GM06990 (cell line): ENCODE measurements at regions not wholly inside any gene's neighbourhood (a gene's known extent, or its start where the extent isn't known, plus 50 kb on each side); places are given as distances from the start of the nearest gene placed in this dataset.

ENCODE experiments used
- DNase-seq: peaks from one replicate; pipeline ENCODE4 v3.0.0-alpha.2; 2011; ENCODE audit not compliant: insufficient read length; ENCODE audit errors: extremely low read depth
- H3K27me3 ChIP-seq: replicated peaks from 2 replicates; pipeline ENCODE4 v1.6.0; 2011; ENCODE audit warnings: low read length; ENCODE audit not compliant: control insufficient read depth, insufficient read depth
- H3K36me3 ChIP-seq: 2 replicates; pipeline ENCODE4 v1.5.1; 2011; ENCODE audit warnings: low read length; ENCODE audit not compliant: control insufficient read depth, insufficient read depth
- H3K4me3 ChIP-seq: replicated peaks from 2 replicates; pipeline ENCODE4 v1.5.1; 2011; ENCODE audit warnings: low read depth, mild to moderate bottlenecking, control low read depth, low read length
- TF ChIP-seq, protein P1 (sequence below): IDR thresholded peaks from 2 replicates; pipeline ENCODE4 v1.5.1; 2011; ENCODE audit warnings: low read length, control low read depth, mild to moderate bottlenecking, inconsistent platforms; ENCODE audit not compliant: insufficient read depth, poor library complexity, severe bottlenecking

DNA sequence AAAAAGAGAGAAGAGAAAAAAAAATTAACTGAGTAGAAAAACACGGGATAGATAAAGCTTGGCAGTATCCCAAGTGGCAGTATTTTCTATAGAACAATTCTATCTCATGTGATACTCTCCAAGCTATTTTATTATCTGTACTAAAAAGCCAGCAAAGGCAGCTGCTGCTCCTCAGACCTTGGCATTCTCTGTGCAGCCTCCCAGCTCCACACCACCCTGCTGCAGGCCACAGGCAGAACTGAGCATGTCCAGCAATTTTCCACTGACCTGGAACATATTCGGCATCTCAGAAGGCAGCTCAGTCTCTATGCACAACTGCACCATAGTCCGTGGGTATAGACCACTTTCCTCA, 1161.4 kb downstream of the IGSF11 start:
- no peak overlapping the region for H3K4me3 ChIP-seq
- H3K36me3 ChIP-seq: no peaks in the 10 kb centered on the region
- TF ChIP-seq, protein P1, sequence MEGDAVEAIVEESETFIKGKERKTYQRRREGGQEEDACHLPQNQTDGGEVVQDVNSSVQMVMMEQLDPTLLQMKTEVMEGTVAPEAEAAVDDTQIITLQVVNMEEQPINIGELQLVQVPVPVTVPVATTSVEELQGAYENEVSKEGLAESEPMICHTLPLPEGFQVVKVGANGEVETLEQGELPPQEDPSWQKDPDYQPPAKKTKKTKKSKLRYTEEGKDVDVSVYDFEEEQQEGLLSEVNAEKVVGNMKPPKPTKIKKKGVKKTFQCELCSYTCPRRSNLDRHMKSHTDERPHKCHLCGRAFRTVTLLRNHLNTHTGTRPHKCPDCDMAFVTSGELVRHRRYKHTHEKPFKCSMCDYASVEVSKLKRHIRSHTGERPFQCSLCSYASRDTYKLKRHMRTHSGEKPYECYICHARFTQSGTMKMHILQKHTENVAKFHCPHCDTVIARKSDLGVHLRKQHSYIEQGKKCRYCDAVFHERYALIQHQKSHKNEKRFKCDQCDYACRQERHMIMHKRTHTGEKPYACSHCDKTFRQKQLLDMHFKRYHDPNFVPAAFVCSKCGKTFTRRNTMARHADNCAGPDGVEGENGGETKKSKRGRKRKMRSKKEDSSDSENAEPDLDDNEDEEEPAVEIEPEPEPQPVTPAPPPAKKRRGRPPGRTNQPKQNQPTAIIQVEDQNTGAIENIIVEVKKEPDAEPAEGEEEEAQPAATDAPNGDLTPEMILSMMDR: no peak
- no peaks in the 10 kb centered on the region for H3K27me3 ChIP-seq
- no peak for DNase-seq

DNA sequence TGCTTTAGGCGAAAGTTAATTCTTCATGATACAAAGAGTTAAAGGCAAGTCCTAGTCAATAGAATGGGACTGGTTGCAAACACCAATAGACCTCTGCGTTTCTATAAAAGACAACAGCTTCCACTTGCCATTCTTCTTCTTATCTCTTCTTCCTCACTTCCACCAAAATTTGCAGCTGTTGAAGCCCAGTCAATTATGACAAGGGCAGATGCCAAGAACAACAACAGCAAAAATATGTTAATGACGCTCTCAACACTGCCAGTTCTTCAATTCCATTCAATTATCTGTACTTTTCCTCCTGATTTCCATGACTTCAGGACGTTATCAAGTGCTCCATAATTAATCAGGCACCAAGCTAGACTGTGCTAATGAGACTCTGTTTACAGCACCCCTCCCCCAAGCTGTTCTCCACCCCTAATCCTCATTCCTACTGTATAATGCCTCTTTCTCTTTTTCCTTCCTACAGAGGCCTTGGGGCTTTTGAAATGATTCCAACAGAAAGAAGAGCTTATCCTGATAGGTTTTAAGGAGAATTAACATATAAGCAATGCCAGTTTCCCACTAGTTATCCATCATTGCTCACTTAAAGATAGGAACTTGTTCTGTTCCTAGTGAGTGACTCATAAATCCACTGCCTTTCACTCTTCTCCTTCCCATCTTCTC, 1160.5 kb downstream of the IGSF11 start:
- Histone ChIP-seq H3K36me3 (no peaks in the 10 kb centered on the region), H3K27me3 (no peaks in the 10 kb centered on the region), H3K4me3 (no peak overlapping the region)
- no peak for DNase-seq
- TF ChIP-seq, protein P1: no peak

DNA sequence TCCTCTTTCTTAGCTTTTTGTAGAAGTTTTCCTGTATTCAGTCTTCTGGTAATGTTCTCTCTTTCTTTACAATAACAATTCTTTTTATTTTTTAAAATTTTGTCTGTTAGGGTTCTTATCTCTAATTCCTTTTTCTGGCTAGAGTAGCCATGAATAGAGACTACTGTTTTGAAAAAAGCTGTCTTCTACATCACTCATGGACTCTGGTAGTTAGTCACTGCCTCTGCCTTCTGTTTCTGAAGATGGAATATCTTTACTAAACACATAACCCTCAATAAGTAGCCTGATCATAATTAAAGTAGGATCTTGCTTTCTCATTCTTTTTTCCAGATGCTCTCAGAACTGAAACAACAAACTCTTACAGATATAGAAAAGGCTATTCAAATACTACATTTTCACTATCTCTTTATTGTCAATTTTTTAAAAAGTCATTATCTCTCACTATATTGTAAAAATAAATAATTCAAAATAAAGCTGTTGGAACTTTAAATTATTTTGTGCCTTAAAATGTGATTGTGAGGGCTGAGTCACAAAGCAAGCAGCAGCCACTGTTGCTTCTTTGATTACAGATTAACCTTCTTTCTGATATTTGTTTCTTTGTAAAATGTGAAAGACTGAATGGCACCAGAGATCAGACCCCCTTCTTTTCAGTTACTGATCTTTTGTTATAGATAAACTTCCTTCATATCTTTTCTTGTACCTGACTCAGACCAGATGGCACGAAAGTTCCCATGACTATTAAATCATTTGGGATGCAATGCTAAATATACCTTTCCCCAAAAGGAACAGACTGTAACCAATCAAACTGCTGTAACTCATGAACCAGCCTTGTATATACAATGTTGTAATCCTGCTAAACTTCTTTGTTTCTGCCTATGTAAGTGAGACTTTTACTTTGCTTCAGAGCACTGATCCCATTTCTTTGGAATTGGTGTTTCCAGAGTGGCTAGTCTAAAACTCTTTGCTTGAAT, 1159.5 kb downstream of the IGSF11 start:
- TF ChIP-seq, protein P1: no peak
- Histone ChIP-seq H3K36me3 (no peaks in the 10 kb centered on the region), H3K4me3 (no peak overlapping the region), H3K27me3 (no peaks in the 10 kb centered on the region)
- DNase-seq: no peak

DNA sequence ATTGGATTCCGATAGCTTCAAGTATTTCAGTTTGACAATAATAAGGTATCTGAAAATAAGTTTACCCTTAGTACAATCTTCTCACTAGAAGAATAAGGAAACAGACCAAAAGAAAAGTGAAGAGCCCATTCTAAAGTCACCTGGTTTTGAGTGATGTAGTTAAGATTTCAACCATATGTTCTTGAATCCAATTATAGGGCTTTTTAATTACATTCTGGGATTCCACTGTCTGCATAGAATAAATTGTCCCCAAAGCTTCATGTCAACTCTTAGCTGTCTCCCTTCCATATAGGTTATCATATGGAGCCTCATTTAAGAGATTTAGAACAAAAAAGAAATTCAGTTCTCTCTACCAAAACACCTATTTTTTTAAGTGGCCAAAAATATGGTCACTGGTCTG, 1158.8 kb downstream of the IGSF11 start:
- Histone ChIP-seq H3K4me3 (no peak overlapping the region), H3K27me3 (no peaks in the 10 kb centered on the region), H3K36me3 (no peaks in the 10 kb centered on the region)
- DNase-seq: no peak
- TF ChIP-seq, protein P1: no peak

DNA sequence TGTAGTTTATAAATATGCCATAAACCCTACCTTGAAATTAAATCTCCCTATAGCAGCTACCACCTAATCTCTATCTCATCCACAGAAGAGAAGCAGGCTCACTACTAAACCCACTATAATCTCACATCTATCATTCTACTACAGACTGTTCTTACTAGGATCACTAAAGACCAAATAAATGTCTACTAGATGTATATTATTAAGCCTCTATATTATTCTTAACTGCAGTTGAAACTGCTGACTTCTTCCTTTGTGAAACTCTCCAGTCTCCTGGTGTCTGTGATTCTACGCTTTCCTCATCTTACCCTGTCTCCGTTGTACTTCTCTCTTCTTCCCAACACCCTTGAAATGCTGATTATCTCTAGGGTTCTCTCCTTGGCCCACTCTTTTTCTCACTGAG, 1154.0 kb downstream of the IGSF11 start:
- no peak for DNase-seq
- Histone ChIP-seq H3K4me3 (no peak overlapping the region), H3K27me3 (no peaks in the 10 kb centered on the region), H3K36me3 (no peaks in the 10 kb centered on the region)
- TF ChIP-seq, protein P1: no peak
